ENCODE measurements at regions not wholly inside any gene's neighbourhood (a gene's known extent, or its start where the extent isn't known, plus 50 kb on each side); places are given as distances from the start of the nearest gene placed in this dataset.

DNA sequence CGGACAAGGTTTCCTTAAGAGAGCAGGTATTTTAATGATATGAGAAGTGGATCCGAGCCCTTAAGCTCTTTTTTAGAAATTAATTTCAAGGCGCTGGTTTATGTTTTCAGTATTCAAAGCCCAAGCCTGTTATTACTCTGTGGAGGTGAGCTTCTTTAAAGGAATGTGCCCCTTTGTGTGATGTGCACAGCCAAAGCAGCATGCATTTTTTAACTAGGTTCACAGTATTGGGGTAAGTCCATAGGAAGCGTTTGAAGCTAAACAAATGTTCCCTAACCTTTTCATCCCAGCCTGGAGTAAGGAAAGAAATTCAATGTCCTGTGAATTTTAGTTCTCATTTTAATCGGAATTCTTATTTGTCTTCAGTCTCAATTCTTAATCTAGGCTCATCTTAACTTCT, 217.5 kb downstream of the KCTD12 start:
- no peak for TF ChIP-seq TAF1 (IDR thresholded peaks at IDR 0.05; ENCODE audit: low read depth, low read length)
- TF ChIP-seq POLR2AphosphoS5 (IDR thresholded peaks at IDR 0.05; ENCODE audit: low read depth, low read length): no peak
- TF ChIP-seq POLR2A (IDR thresholded peaks at IDR 0.05; ENCODE audit: low read depth, low read length): no peak
- TF ChIP-seq SPI1 (IDR thresholded peaks at IDR 0.05; ENCODE audit: low read depth, low read length): no peak
